T-helper 22 cell (primary cell): ENCODE measurements at regions not wholly inside any gene's neighbourhood (a gene's known extent, or its start where the extent isn't known, plus 50 kb on each side); places are given as distances from the start of the nearest gene placed in this dataset.

ENCODE experiments used
- DNase-seq: peaks from one replicate; pipeline ENCODE4 v3.0.0-alpha.2; 2020; ENCODE audit warnings: low read depth

DNA sequence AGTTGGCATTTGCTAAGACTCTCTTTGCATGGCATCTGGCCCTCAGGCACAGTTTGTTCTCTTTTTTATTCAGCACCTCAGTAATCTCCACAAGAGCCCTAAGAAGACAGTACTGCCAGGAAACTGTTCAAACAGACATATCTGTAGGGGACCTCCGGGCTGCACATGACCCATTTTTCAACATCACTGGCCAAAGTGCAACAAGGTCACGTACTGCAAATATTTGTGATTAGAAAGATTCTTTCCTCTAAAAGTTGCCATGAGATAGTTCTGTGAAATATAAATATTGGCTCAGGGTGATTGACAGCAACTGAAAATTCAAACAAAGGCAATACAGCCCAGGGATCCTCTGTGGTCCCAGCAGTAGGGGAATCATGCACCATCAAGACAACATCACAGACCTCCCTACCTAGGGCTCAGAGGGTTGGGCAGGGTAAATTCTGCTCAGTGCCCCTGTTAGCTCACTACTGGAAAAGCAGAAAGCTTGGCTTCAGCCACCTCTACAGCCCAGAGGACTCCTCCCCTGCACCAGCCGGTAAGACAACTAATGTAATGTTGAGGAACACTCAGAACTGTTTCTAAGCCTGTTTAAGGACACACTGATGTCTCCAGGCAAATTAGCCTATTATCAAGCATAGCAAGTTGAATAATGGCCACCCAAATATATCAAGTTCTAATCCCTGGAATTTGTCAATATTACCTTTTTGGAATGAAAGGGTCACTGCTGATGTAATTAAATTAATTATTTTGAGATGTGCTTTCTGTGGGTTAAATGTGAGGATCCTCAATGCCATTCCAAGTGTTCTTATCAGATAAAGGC lies 117.4 kb upstream of the LPP start:
- DNase-seq, result no peak

DNA sequence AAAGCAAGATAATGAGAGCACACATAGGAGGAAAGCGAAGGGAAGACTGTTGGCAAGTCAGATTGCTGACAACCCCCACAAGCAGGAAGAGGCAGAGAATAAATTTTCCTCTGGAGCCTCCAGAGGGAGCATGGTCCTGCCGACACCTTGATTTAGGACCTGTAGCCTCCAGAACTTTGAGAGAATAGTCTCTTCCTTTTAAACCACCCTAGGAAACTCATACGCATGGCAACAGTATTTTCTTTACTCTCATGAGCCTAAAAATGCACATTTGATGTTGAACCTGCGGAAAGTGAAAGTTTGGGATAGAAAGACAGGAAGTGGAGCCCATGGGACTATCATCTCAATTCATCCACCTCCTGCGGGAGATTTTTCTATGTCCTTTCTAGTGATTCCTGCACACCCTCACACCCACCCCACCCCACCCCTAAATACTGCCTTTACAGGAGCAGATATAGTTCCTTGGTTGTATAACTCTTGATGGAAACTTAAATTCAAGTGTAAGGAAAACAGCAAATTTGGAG lies 116.7 kb upstream of the LPP start:
- no peak for DNase-seq

DNA sequence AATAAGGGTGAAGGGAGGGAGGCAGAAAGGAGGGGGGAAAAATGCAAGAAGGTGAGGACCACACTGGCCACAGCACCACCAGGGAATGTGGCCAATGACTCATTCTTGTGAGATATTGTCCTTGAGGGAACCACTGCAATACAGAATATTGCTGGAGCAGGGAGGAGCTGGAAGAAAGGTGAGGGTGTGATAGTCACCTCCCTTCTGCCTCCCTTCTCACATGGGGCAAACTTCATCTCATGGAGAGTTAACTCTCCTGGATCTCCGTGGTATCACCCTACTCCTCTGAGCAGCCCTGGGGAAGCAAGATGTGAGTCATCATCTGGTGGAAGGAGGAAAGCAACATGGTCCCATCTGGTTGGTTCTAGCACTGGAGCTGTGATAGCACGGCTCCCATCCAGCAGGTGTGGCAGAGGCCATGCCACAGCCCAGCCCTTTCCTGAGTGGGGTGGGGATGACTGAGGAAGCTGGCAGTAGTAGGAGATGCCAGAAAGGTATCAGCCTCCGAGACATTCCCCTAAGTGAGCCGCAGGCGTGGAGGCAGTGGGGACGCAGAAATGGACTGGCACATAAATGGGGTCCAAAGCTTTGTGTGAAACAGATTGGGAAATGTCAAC lies 115.9 kb upstream of the LPP start:
- no peak for DNase-seq

DNA sequence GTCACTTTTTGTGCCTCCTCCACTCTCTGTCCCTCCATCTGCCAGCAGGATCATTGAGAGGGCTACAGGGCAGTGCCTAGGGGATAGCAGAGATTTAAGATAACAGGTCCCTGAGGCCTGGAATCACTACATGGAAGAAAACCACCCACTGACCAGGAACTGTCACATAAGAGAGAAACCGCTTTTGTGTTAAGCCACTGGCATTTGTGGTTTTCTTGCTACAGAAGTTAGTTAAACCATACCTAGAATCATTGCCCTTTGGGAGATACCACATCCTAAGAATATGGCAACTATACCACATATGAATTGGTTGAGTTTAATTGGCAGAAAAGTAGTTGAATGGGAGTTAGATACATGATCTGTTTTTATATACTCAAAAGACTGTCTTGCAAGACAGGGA lies 112.8 kb upstream of the LPP start:
- no peak for DNase-seq

DNA sequence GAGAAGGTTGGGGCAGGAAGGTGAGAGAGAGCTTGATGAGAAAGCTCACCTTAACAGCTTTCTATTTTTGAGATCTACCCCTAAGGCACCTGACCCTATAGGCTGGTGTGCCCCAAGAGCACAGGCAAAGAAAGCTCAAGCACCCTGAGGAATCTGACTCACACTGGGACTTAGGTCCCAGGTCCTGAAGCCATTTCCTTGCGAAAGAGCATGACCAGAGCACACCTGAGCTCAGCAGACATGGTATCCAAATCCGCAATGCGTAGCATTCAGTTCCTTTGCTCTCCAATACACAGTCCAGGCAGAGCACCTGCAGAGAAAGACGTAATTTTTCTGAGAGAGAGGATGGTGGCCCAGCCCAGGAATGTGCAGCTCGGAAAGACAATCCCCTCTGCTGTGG lies 112.1 kb upstream of the LPP start:
- no peak for DNase-seq

DNA sequence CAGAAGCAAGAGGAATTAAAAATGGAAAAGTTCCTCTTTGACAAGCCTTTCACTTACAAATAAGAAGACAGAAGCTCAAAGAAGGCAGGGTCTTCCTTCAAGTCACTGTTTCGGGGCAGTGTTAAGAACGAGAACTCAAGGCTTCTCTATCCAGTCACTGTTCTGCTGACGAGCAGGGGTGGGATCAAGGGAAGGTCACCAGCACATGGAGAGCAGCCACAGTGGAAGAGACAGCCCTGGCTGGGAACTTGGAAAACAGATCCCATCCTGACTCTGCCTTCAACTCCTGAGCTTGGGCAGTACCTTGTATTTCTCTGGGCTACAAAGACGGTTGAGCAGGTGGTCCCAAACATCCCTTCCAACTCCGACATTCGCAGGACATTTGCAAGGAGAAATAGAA lies 111.5 kb upstream of the LPP start:
- no peak for DNase-seq

DNA sequence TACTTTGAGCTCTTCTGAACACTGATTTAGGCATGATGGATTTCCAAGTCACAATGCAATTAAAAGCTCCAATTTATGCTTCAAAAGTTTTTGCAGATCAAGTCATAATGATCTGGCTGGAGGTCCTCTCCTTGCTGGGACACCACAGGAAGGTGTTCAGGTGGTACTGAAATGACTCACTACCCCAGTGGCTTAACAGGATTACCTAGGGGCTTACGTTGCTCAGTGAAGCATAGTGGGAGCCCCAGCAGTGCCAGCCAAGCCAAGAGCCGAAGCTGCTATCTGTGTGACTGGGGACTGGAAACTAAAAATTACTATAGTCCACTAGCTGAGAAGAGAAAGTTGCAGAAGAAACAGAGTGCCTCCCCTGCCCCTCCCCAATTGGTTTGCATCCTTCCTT lies 110.1 kb upstream of the LPP start:
- DNase-seq, result no peak

DNA sequence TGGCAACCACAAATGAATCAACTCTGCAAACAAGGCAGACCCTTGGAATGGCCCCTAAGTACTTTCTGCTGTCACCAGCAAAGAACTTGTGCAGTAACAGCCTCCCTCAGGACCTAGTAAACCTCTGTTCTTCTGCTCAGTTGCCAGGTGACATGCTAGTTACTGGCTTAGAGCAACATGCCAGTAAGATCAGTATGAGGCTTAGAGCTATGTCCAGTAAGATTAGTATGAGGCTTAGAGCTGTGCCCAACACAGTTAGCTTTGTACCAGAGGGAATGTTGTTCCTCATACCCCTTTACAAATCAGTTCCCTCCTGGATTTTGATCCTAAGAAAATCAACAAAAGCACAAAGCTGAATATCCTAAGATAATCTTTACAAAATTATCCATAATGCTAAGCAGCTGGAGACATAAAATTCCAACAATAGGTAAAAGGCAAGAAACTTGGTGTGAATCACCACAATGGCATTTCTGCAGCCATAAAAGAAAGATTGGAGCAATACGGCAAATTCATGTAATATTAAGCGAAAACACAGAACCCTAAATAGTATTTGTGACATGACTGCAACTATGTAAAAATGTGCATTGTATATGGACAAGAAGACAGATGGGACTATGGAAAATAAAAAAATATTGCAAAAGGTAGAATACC lies 107.3 kb upstream of the LPP start:
- no peak for DNase-seq

DNA sequence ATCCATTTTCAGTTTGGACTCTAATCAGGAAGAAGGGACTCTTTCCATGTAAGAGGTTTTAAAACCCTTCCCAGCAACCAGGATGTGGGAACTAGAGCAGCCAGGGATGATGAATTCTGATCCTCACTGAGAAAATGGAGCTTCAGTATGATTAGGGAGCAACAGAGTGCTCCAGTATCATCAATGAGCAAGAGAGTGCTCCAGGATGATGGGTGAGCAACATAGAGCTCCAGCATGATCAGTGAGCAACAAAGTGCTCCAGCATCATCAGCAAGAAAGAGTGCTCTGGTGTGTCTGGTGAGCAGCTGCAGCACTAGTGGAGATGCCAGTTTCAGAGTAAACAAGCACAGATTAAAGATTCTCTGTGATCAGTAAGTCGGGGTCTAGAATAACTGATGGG lies 106.4 kb upstream of the LPP start:
- DNase-seq, result no peak

DNA sequence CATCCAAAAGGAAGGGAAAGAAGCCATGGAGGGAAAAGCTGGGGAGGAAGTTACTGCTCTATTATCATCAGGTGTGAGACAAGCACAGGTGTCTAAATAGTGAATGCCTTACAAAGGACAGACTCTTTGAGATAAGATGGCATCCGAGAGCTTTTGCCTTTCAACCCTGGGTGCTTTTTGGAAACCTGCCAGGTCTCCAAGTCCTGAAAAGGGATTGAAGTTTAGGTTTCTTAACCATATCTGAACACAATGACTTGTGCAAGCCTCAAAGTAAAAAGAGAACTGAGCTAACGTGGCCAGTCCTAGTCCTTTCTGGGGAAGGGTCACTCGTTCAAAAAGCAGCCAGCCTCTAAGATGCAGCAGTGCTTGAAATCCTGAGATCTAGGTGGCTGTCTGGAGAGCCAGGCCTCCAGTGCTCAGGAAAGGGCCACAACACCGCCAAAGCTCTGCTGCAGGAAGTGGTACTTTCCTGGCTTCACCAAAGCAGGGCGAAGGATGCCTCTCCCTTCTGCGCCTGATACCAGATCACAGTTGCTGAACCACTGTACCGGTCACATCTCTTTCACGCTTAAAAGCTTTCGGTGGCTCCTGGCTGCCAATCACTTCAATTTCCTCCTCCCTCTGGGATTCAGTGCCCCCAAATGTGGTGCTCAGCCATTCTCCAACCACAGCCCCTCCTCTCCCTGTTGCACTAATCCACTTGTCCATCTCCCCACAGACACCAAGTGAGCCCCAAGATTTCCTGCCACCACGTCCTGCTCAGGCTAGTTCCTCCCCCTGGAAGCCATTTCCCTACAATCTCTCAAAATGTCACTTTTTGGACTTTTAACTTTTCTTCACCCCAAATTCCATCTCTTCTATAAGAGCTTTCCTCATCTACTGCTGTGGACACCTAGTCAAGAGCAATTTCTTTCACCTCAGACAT lies 104.1 kb upstream of the LPP start:
- peak; percentile 8 for DNase-seq

DNA sequence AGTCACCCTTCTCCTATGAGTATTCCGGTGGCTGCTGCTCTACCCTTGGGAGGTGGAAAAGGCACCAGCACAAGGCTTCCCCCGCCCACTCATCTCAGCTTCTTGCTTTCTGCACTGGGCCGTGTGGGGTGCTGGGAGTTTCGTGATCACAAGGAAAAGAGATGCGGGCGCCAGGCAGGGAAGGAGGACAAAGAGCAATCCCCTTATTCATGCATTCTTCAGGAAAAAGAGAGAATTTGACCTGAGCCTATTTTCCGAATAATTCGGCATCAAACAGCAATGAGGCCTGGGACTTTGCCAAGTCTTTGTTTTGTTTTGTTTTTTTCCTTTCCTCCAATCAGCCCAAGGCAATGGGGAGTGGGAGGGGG lies 102.2 kb upstream of the LPP start:
- no peak for DNase-seq

DNA sequence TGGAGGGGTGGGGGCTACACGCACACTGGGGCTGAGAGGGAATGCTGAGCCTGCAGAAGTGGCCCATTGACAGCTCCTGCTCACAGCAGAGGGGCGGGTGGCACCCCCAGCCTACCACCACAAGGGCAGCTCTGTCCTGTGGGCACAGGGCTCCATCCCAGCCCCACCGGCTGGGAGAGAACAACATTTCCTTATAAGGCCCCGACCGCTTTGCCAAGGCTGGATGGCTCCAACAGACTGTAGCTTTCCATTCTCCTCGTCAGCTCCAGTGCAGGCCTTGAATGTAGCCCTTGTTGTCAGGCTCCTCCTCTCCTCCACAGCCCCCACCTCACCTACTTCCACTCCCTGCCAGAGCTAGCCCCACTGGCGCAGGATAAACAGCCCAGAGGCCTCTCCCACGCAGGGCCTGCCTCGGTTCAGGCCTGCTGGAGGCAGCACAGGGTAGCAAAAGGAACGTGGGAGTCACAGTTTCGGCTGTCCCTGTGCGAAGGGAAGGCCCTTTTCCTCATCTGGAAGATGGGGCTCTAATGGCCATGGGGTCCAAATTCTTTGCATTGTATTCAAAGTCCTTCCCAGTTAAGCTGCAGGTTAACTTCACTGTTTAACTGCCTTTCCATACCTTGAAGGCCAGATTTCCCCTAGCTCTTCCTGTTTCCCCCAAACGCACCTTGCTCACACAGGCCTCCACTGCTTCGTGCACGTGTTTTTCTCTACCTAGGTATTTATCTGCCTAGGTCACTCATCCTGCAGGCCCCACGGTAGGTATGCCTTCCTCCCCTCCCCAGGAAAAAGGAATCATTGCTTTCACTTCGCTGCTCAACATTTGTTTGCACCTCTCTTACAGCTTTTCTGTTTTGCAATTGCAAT lies 101.6 kb upstream of the LPP start:
- DNase-seq, result no peak

DNA sequence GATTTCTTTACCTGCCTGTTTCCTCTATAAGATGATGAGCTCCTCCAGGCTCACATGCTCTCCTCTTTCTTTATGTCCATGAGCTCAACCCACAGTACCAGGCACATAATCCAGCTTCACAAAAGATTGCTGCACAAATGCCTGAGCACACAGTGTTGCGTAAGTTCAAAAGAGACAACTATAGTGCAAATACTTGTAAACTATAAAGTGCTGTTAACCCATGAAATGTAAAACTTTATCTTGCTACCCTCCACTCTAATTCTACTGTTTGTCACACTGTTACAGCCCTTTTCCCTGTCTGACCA lies 101.0 kb upstream of the LPP start:
- DNase-seq, result no peak

DNA sequence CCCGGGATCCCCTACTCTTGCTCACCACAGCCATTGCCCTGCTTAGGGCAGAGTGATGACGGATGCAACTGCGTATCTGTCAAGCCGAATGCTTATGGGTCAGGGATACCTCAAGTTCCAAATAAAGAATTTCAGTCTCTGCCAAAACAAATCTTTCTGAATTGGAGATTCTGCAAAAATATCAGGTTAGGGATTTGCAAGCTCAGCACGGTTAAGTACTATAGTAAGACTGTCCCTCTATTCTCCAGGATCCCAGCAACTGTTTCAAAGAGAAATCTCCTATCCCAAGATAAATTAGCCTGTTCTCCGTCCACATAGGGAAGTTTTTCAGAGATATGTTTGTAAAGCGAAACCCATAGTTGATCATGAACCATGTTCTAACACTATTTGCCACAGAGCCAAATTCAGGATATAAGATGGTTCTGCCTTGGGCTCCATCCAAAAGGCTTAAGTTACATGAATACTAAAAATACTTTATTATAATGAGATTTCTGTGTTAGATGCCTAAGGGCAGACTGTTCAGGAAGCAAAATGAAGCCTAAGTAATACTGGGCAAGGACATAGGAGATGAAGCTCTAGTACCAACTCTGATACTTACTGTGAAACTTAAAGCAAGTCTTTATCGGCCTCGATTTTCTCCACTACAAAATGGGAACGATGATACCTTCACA lies 100.1 kb upstream of the LPP start:
- no peak for DNase-seq

DNA sequence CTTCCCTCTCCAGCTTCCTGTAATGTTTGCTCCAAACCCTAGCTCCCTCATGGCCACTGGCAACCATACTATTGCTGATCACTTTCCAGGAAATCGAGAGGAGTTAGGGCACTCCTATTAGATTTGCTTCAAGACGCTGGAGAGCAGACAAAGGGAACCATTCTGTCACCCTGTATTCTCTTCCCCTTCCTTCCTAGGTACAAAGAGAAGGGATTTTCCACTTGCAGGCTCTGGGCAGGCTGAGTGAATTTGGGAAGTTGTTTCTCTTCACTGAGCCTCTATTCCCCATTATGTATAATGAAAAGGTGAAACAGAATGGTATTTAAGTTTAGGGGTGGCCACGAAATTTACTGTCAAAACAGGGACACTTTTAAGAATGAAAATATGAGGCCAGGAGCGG lies 99.4 kb upstream of the LPP start:
- no peak for DNase-seq

DNA sequence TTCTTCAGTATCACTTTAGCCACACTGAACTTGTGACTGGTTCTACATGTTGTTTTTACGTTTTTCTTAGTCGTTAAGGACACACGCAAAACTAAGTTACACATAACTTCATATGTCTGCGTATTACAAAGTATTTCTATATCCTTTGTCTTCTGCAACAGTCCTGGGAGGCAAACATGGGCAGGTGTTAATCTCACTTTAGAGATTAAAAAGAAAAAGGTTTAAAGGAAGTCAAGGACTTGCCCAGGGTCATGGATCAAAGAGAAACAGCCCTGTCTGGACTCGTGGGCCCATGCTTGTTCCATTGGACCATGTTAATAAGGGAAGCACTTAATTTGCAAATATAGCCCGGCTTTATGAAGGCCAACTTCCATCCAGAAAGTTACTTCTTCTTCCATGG lies 98.6 kb upstream of the LPP start:
- no peak for DNase-seq

DNA sequence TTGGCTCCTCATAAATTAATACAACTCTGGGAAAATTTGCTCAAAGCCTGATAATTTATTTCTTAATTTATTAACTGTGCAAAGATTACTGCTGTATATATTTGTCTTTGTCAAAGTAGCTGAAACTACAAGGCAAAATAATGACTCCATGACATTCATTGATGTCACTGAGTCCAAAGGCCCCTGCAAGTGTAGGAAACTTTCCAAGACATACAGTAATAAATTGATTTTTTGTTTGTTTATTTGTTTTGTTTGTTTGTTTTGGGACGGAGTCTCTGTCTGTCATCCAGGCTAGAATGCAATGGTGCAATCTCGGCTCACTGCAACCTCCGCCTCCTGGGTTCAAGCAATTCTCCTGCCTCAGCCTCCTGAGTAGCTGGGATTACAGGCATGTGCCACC lies 96.8 kb upstream of the LPP start:
- DNase-seq, result no peak

DNA sequence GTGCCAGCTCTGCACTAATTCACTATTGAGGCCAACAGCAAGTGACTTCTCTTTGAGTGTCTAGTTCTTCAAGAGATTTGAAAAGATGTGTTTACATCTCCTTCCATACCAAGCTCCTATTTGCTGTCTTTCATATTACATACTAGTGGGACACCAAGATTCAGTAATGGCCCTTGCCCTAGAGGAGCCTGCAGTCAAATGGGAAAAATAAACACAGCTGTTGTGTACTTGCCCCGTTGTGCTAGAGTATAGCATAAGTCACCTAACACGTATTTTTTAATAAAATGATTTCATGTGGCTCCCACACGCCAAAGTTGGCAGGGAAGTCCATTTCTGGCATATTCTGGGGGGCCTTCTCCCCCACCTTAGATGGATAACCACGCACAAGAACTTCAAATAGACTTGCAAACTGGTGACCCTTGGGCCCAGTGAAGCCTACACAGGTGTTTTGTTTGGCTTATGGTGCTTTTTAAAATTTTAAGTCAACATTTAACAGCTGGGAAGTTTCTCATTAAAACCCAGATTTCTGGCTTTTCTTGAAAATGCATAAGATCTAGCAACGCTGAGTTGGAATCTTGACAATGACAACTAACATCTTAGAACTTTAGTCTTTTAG lies 95.3 kb upstream of the LPP start:
- DNase-seq, result no peak

DNA sequence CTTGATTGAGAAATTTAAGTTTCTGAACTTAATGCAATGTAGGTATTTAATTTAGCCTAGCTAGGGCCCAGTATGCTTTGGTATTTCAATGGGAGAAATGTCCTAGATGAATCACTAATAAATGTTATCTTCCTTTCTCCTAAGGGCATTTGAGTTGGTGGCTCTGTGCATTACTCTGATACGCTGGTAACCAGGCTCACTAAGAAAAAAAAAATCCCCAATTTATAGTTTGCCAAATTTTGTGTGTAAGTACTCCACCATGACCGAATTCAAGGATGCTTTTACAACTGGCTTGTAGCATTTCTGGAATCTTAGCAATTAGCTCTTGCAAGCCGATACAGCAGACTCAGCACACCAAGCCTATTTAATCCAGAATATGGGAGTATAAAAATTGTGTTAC lies 94.6 kb upstream of the LPP start:
- DNase-seq, result no peak

DNA sequence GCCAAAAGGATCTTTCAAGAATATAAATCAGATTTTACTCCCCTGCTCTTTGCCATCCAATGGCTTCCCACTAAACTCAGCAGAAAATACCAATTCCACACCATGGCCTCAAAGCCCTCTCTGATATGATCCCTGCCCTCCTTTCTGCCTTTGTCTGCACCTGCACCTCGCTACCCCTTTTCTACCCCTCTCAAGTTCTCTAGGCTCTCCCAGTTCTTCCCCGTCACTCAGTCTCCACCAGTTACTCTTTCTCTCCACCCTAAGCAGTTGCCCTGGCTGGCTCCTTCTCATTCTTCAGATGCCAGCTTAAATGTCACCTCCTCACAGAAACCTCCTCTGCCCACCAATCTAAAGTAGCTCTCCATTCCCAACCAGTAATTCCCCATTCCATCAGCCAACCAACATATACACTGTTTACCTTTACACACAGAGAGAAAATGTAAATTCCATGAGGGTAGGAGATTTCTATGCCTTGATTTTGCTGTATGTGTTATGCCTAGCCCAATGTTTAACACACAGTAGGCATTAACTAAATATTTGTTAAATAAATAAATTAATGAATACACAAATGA lies 93.6 kb upstream of the LPP start:
- DNase-seq, result no peak
